B cell (primary cell): ENCODE measurements at regions not wholly inside any gene's neighbourhood (a gene's known extent, or its start where the extent isn't known, plus 50 kb on each side); places are given as distances from the start of the nearest gene placed in this dataset.

ENCODE experiments used
- CTCF ChIP-seq: fragments of 200-600 bp; IDR thresholded peaks from one replicate; pipeline ENCODE4 v1.8.0; 2022; ENCODE audit warnings: antibody characterized with exemption, mild to moderate bottlenecking
- EZH2 ChIP-seq: IDR thresholded peaks from 2 replicates; pipeline ENCODE4 v1.6.1; 2012; ENCODE audit warnings: borderline replicate concordance, low read depth, mild to moderate bottlenecking, moderate library complexity, low read length; ENCODE audit not compliant: insufficient read depth, poor library complexity, severe bottlenecking

GRCh38 chr3:184488577-184488976, 73.0 kb upstream of the EPHB3 start:
- no peak for TF ChIP-seq CTCF
- no peak for TF ChIP-seq EZH2
